ENCODE measurements at regions not wholly inside any gene's neighbourhood (a gene's known extent, or its start where the extent isn't known, plus 50 kb on each side); places are given as distances from the start of the nearest gene placed in this dataset.

- Mint-ChIP-seq H3K4me3 (no peak overlapping the region), H3K4me1 (no peaks in the 10 kb centered on the region), H3K36me3 (ENCODE audit: low read depth) (no peaks in the 10 kb centered on the region), H3K27ac (no peak overlapping the region), H3K9me3 (no peaks in the 10 kb centered on the region), H3K27me3 (no peaks in the 10 kb centered on the region)
- TF ChIP-seq CTCF (IDR thresholded peaks at IDR 0.05): no peak
- POLR2A ChIA-PET: no interaction called here
- ATAC-seq (ENCODE audit: low read depth) (no peak), DNase-seq (no peak)
- CTCF ChIA-PET: no interaction called here
- intact Hi-C loops (cut with micrococcal nuclease): no loop called here
These were observed 329.0 kb upstream of the MPDZ start for GRCh38 chr9:13608451-13608850.

- DNase-seq (no peak), ATAC-seq (ENCODE audit: low read depth) (no peak)
- Mint-ChIP-seq H3K9me3 (no peaks in the 10 kb centered on the region), H3K27me3 (no peaks in the 10 kb centered on the region), H3K27ac (no peak overlapping the region), H3K36me3 (ENCODE audit: low read depth) (no peaks in the 10 kb centered on the region), H3K4me3 (no peak overlapping the region), H3K4me1 (no peaks in the 10 kb centered on the region)
- CTCF ChIA-PET: no interaction called here
- no peak for TF ChIP-seq CTCF (IDR thresholded peaks at IDR 0.05)
- POLR2A ChIA-PET: no interaction called here
- intact Hi-C loops (cut with micrococcal nuclease): no loop called here
These were observed 328.3 kb upstream of the MPDZ start for GRCh38 chr9:13607481-13608441.

GRCh38 chr9:13606586-13606985 lies 327.1 kb upstream of the MPDZ start:
- DNase-seq (no peak), ATAC-seq (ENCODE audit: low read depth) (no peak)
- H3K27me3 Mint-ChIP-seq: no peaks in the 10 kb centered on the region
- ChIA-PET POLR2A (no interaction called here), CTCF (no interaction called here)
- peaks cover 2% of the 10 kb centered on the region for H3K9me3 Mint-ChIP-seq
- intact Hi-C loops (cut with micrococcal nuclease): no loop called here
- H3K27ac Mint-ChIP-seq: no peak overlapping the region
- H3K4me3 Mint-ChIP-seq: no peak overlapping the region
- H3K36me3 Mint-ChIP-seq (ENCODE audit: low read depth): no peaks in the 10 kb centered on the region
- TF ChIP-seq CTCF (IDR thresholded peaks at IDR 0.05): no peak
- no peaks in the 10 kb centered on the region for H3K4me1 Mint-ChIP-seq

GRCh38 chr9:13603921-13604320 lies 324.4 kb upstream of the MPDZ start:
- ATAC-seq (ENCODE audit: low read depth): no peak
- DNase-seq: no peak
- H3K9me3 Mint-ChIP-seq: peaks cover 2% of the 10 kb centered on the region
- intact Hi-C loops (cut with micrococcal nuclease): no loop called here
- H3K36me3 Mint-ChIP-seq (ENCODE audit: low read depth): no peaks in the 10 kb centered on the region
- H3K4me3 Mint-ChIP-seq: no peak overlapping the region
- ChIA-PET CTCF (no interaction called here), POLR2A (no interaction called here)
- no peaks in the 10 kb centered on the region for H3K4me1 Mint-ChIP-seq
- no peak overlapping the region for H3K27ac Mint-ChIP-seq
- no peaks in the 10 kb centered on the region for H3K27me3 Mint-ChIP-seq
- TF ChIP-seq CTCF (IDR thresholded peaks at IDR 0.05): no peak

GRCh38 chr9:13598738-13599137 lies 319.2 kb upstream of the MPDZ start:
- H3K4me3 Mint-ChIP-seq: no peak overlapping the region
- no peaks in the 10 kb centered on the region for H3K4me1 Mint-ChIP-seq
- CTCF ChIA-PET: no interaction called here
- intact Hi-C loops (cut with micrococcal nuclease): no loop called here
- ATAC-seq (ENCODE audit: low read depth) (no peak), DNase-seq (no peak)
- no peak overlapping the region for H3K27ac Mint-ChIP-seq
- no peak for TF ChIP-seq CTCF (IDR thresholded peaks at IDR 0.05)
- H3K36me3 Mint-ChIP-seq (ENCODE audit: low read depth): no peaks in the 10 kb centered on the region
- POLR2A ChIA-PET: no interaction called here
- H3K9me3 Mint-ChIP-seq: peaks cover 4% of the 10 kb centered on the region
- H3K27me3 Mint-ChIP-seq: no peaks in the 10 kb centered on the region
